GM12878 (cell line): ENCODE measurements at regions not wholly inside any gene's neighbourhood (a gene's known extent, or its start where the extent isn't known, plus 50 kb on each side); places are given as distances from the start of the nearest gene placed in this dataset.

Experiments used
- ATAC-seq: fragments of 200-7000 bp; cut with Tn5 transposase; 3 replicates; pipeline ENCODE4 v1.9.1; 2020; ENCODE audit warnings: mild to moderate bottlenecking, moderate library complexity
- BruUV-seq: library from RNA; stranded (reverse); fragments of 400-500 nt; replicated peaks from 2 replicates; lab custom pipeline; 2021; lab: Mats Ljungman, UMichigan
- CTCF ChIA-PET: fragments of 300-600 bp; sonication (Branson Sonifier 250); formaldehyde crosslinking; extraction: SDS; loops from one replicate; lab custom pipeline; 2021; ENCODE audit warnings: inconsistent platforms; lab: Yijun Ruan, JAX
- POLR2A ChIA-PET: fragments of 350-600 bp; formaldehyde crosslinking; extraction: SDS; loops from one replicate; lab custom pipeline; 2021; ENCODE audit warnings: inconsistent platforms; lab: Charles Lee
- RAD21 ChIA-PET: fragments of 300-600 bp; sonication (Branson Sonifier 250); formaldehyde crosslinking; loops from one replicate; lab custom pipeline; 2023; ENCODE audit warnings: antibody characterized with exemption; ENCODE audit not compliant: unreplicated experiment; lab: Charles Lee
- SMC1A ChIA-PET: fragments of 300-600 bp; sonication (Branson Sonifier 250); formaldehyde crosslinking; loops from one replicate; lab custom pipeline; 2023; ENCODE audit not compliant: unreplicated experiment, uncharacterized antibody; lab: Charles Lee
- DNase-seq: peaks from one replicate; pipeline ENCODE4 v3.0.0-alpha.2; 2011; ENCODE audit warnings: low read depth, low spot score
- FAIRE-seq: peaks from 3 replicates; lab custom pipeline; 2011; peaks lifted over from hg19 to GRCh38; lab: Jason Lieb, UNC
- H2AFZ ChIP-seq: 2 replicates; pipeline ENCODE4 v1.6.0; 2011; ENCODE audit warnings: low read depth, low read length, control low read depth; ENCODE audit not compliant: control insufficient read depth
- H3K27ac ChIP-seq: 2 replicates; pipeline ENCODE4 v1.5.1; 2011; ENCODE audit warnings: control low read depth; ENCODE audit not compliant: control insufficient read depth, insufficient read depth
- H3K27me3 ChIP-seq, 2 experiments: replicated peaks in 1 of 2; 2 replicates each; pipeline versions ENCODE4 v1.6.0 to v1.6.1; 2011; ENCODE audit warnings: low read length in 1 of 2; ENCODE audit not compliant: control insufficient read depth in 2 of 2, insufficient read depth in 2 of 2
- H3K36me3 ChIP-seq, 2 experiments: 2 replicates each; pipeline ENCODE4 v1.5.1; 2011; ENCODE audit warnings: low read length in 1 of 2; ENCODE audit not compliant: control insufficient read depth in 2 of 2, insufficient read depth in 2 of 2
- H3K4me1 ChIP-seq: 2 replicates; pipeline ENCODE4 v1.6.1; 2011; ENCODE audit warnings: mild to moderate bottlenecking, low read length, moderate library complexity, mixed read lengths; ENCODE audit not compliant: control insufficient read depth, insufficient read depth
- H3K4me2 ChIP-seq: 2 replicates; pipeline ENCODE4 v1.6.0; 2011; ENCODE audit warnings: control low read depth; ENCODE audit not compliant: control insufficient read depth, insufficient read depth
- H3K4me3 ChIP-seq: fragments of 200-600 bp; sonication (generic); 2 replicates; pipeline ENCODE4 v1.5.1; 2016
- H3K79me2 ChIP-seq: 2 replicates; pipeline ENCODE4 v1.6.0; 2011; ENCODE audit warnings: low read length; ENCODE audit not compliant: control insufficient read depth, insufficient read depth
- H3K9ac ChIP-seq: 2 replicates; pipeline ENCODE4 v1.8.0; 2011; ENCODE audit warnings: low read length, control low read depth, mixed read lengths; ENCODE audit not compliant: control insufficient read depth, insufficient read depth
- H3K9me3 ChIP-seq: replicated peaks from 3 replicates; pipeline ENCODE4 v1.5.1; 2011; ENCODE audit warnings: mild to moderate bottlenecking, low read length; ENCODE audit not compliant: control insufficient read depth, insufficient read depth
- H4K20me1 ChIP-seq: 2 replicates; pipeline ENCODE4 v1.6.0; 2011; ENCODE audit not compliant: control insufficient read depth, insufficient read depth
- CHD4 ChIP-seq: fragments of 200-600 bp; sonication (generic); IDR thresholded peaks from 2 replicates; pipeline ENCODE4 v1.6.1; 2016; ENCODE audit warnings: mild to moderate bottlenecking
- JUND ChIP-seq: IDR thresholded peaks from 2 replicates; pipeline ENCODE4 v1.6.1; 2012; ENCODE audit warnings: low read depth, mild to moderate bottlenecking, low read length, improper control_type of control experiment, moderate library complexity
- KAT2A ChIP-seq: conservative IDR thresholded peaks from 2 replicates; pipeline ENCODE4 v1.6.1; 2011; ENCODE audit warnings: low read depth, low read length; ENCODE audit not compliant: control insufficient read depth
- MEF2B ChIP-seq: fragments of 450-650 bp; IDR thresholded peaks from 2 replicates; pipeline ENCODE4 v1.6.1; 2018; ENCODE audit warnings: mild to moderate bottlenecking, moderate library complexity; ENCODE audit not compliant: partially characterized antibody, poor library complexity, severe bottlenecking
- RBBP5 ChIP-seq: fragments of 200-600 bp; sonication (generic); conservative IDR thresholded peaks from 2 replicates; pipeline ENCODE4 v1.6.1; 2016
- RCOR1 ChIP-seq: conservative IDR thresholded peaks from 2 replicates; pipeline ENCODE4 v1.6.1; 2012; ENCODE audit warnings: low read depth, low read length, improper control_type of control experiment
- SRF ChIP-seq, 2 experiments: IDR thresholded peaks; 2 replicates each; pipeline ENCODE4 v1.6.1; 2011; ENCODE audit warnings: low read depth in 2 of 2, low read length in 2 of 2, mild to moderate bottlenecking in 1 of 2, moderate library complexity in 1 of 2
- TARDBP ChIP-seq: IDR thresholded peaks from 2 replicates; pipeline ENCODE4 v1.6.1; 2016; ENCODE audit warnings: borderline replicate concordance
- ZNF217 ChIP-seq: fragments of 450-650 bp; IDR thresholded peaks from 2 replicates; pipeline ENCODE4 v1.6.1; 2017; ENCODE audit warnings: antibody characterized with exemption, mild to moderate bottlenecking
- ZZZ3 ChIP-seq: IDR thresholded peaks from 2 replicates; pipeline ENCODE4 v1.6.1; 2011; ENCODE audit warnings: low read depth; ENCODE audit not compliant: control insufficient read depth, insufficient read length
- WGBS: methylation state at CpG from one replicate; pipeline ENCODE4 v1.1.6; 2016; ENCODE audit warnings: low lambda C conversion rate; ENCODE audit not compliant: insufficient replicate concordance, insufficient coverage; ENCODE audit errors: missing lambda C conversion rate; 5-methylcytosine and 5-hydroxymethylcytosine counted together
- in situ Hi-C: fragments of 300-500 bp; cut with MboI; formaldehyde crosslinking; loops from 9 replicates; pipeline ENCODE4 v1.14.3; 2018; ENCODE audit warnings: mixed read lengths
- intact Hi-C: fragments of 100-400 bp; cut with micrococcal nuclease; formaldehyde crosslinking; loops from one replicate; pipeline ENCODE4 v1.14.2; 2022; ENCODE audit not compliant: unreplicated experiment
- TF ChIP-seq, protein P1 (sequence below): IDR thresholded peaks from 2 replicates; pipeline ENCODE4 v1.6.1; 2011; ENCODE audit warnings: low read depth, mild to moderate bottlenecking, low read length, moderate library complexity, borderline replicate concordance; ENCODE audit errors: extremely low read depth
- TF ChIP-seq, protein P2 (sequence below): fragments of 450-650 bp; formaldehyde crosslinking; IDR thresholded peaks from 2 replicates; pipeline ENCODE4 v1.4.0; 2020; ENCODE audit warnings: mild to moderate bottlenecking, moderate library complexity
- TF ChIP-seq, protein P3 (sequence below): IDR thresholded peaks from 2 replicates; pipeline ENCODE4 v1.6.1; 2011; ENCODE audit warnings: borderline replicate concordance, low read depth, mild to moderate bottlenecking, moderate library complexity, low read length; ENCODE audit not compliant: insufficient read depth, poor library complexity, severe bottlenecking

DNA sequence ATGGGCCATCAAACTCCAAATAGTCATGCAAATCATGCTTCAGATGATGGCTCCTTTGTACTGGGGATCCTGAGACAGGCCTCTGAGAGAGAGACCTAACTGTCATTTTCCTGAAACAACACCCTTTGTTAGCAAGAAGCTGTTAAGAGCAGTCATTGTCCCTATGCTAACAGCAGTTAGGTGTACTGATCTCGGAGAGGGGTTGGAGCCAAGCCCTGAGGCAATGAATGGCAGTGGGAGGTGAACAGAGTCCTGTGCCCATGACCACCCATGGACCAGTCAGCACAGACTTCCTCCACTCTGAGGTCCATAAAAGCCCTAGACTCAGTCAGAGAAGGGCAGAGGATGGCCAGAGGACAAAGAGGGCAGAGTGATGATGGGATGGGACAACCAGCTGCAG lies 747.6 kb upstream of the LRFN5 start:
- Histone ChIP-seq H3K27me3 (no peaks in the 10 kb centered on the region), H3K79me2 (no peaks in the 10 kb centered on the region), H3K36me3 (no peaks in the 10 kb centered on the region), H3K4me2 (no peak overlapping the region), H3K9me3 (no peaks in the 10 kb centered on the region), H3K4me1 (no peaks in the 10 kb centered on the region), H4K20me1 (no peaks in the 10 kb centered on the region), H3K27ac (no peak overlapping the region), H3K9ac (no peak overlapping the region), H3K4me3 (no peak overlapping the region), H2AFZ (no peak overlapping the region)
- in situ Hi-C loops (no loop called here), intact Hi-C loops (no loop called here)
- FAIRE-seq (no peak), DNase-seq (no peak), ATAC-seq (no peak)
- RAD21 ChIA-PET: no interaction called here
- WGBS: 0% methylated on average over 1 of the region's 1 CpG
- CTCF ChIA-PET: interaction anchor here (0.5 kb wide), 1 partner anchor 333 kb away, joined by 3 read pairs; no protein-coding TSS in a partner anchor
- TF ChIP-seq SRF (IDR thresholded peaks at IDR 0.05; ENCODE audit: low read depth in 2 of 2, low read length in 2 of 2): no peak
- SMC1A ChIA-PET: interaction anchor here (0.6 kb wide), 1 partner anchor 259 kb away, joined by 3 read pairs; no protein-coding TSS in a partner anchor
- POLR2A ChIA-PET: no interaction called here
- BruUV-seq: no TSS peak

DNA sequence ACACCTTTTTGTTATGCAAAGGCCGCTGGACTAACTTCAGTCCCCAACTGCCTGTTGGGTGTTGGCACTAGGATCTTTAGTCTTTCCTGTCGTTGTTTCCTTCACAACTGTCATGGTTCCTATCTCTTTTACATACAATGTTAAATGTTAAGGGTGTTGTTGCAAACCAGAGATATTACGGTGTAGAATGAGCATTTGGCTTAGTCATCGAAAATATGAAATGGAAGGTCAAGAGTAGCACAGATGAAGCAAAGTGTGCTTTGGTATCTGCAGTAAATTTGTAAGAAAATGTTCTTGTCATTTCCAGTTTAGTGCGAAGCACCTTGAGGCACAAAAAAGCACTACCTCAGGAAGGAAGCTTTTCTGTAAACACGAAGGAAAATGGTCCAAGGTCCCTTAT lies 751.3 kb upstream of the LRFN5 start:
- H3K4me2 ChIP-seq: no peak overlapping the region
- no peak for ATAC-seq
- H3K27me3 ChIP-seq: no peaks in the 10 kb centered on the region
- H3K9me3 ChIP-seq: no peaks in the 10 kb centered on the region
- ChIA-PET CTCF (interaction anchor here (1.0 kb wide), 1 partner anchor 13 kb away, joined by 3 read pairs; no protein-coding TSS in a partner anchor), RAD21 (interaction anchor here (0.6 kb wide), 1 partner anchor 1384 kb away, joined by 4 read pairs; no protein-coding TSS in a partner anchor), SMC1A (no interaction called here), POLR2A (no interaction called here)
- no TSS peak for BruUV-seq
- in situ Hi-C loops (no loop called here), intact Hi-C loops (no loop called here)
- H4K20me1 ChIP-seq: no peaks in the 10 kb centered on the region
- H3K9ac ChIP-seq: no peak overlapping the region
- H3K79me2 ChIP-seq: no peaks in the 10 kb centered on the region
- WGBS: 34% methylated on average over 6 of the region's 6 CpGs
- no peak overlapping the region for H3K4me3 ChIP-seq
- no peak overlapping the region for H2AFZ ChIP-seq
- H3K27ac ChIP-seq: no peak overlapping the region
- H3K36me3 ChIP-seq: no peaks in the 10 kb centered on the region
- H3K4me1 ChIP-seq: no peaks in the 10 kb centered on the region
- no peak for FAIRE-seq
- DNase-seq: no peak
- TF ChIP-seq CHD4 (no peak), TARDBP (no peak), ZZZ3 (no peak), JUND (no peak), KAT2A (no peak), ZNF217 (no peak), RCOR1 (no peak), RBBP5 (no peak), MEF2B (no peak)
- TF ChIP-seq, protein P1, sequence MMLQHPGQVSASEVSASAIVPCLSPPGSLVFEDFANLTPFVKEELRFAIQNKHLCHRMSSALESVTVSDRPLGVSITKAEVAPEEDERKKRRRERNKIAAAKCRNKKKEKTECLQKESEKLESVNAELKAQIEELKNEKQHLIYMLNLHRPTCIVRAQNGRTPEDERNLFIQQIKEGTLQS: no peak
- TF ChIP-seq, protein P2, sequence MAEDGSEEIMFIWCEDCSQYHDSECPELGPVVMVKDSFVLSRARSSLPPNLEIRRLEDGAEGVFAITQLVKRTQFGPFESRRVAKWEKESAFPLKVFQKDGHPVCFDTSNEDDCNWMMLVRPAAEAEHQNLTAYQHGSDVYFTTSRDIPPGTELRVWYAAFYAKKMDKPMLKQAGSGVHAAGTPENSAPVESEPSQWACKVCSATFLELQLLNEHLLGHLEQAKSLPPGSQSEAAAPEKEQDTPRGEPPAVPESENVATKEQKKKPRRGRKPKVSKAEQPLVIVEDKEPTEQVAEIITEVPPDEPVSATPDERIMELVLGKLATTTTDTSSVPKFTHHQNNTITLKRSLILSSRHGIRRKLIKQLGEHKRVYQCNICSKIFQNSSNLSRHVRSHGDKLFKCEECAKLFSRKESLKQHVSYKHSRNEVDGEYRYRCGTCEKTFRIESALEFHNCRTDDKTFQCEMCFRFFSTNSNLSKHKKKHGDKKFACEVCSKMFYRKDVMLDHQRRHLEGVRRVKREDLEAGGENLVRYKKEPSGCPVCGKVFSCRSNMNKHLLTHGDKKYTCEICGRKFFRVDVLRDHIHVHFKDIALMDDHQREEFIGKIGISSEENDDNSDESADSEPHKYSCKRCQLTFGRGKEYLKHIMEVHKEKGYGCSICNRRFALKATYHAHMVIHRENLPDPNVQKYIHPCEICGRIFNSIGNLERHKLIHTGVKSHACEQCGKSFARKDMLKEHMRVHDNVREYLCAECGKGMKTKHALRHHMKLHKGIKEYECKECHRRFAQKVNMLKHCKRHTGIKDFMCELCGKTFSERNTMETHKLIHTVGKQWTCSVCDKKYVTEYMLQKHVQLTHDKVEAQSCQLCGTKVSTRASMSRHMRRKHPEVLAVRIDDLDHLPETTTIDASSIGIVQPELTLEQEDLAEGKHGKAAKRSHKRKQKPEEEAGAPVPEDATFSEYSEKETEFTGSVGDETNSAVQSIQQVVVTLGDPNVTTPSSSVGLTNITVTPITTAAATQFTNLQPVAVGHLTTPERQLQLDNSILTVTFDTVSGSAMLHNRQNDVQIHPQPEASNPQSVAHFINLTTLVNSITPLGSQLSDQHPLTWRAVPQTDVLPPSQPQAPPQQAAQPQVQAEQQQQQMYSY (CRISPR knock-in tag): no peak
- TF ChIP-seq, protein P3, sequence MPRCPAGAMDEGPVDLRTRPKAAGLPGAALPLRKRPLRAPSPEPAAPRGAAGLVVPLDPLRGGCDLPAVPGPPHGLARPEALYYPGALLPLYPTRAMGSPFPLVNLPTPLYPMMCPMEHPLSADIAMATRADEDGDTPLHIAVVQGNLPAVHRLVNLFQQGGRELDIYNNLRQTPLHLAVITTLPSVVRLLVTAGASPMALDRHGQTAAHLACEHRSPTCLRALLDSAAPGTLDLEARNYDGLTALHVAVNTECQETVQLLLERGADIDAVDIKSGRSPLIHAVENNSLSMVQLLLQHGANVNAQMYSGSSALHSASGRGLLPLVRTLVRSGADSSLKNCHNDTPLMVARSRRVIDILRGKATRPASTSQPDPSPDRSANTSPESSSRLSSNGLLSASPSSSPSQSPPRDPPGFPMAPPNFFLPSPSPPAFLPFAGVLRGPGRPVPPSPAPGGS: no peak
